ENCODE measurements at regions not wholly inside any gene's neighbourhood (a gene's known extent, or its start where the extent isn't known, plus 50 kb on each side); places are given as distances from the start of the nearest gene placed in this dataset.

DNA sequence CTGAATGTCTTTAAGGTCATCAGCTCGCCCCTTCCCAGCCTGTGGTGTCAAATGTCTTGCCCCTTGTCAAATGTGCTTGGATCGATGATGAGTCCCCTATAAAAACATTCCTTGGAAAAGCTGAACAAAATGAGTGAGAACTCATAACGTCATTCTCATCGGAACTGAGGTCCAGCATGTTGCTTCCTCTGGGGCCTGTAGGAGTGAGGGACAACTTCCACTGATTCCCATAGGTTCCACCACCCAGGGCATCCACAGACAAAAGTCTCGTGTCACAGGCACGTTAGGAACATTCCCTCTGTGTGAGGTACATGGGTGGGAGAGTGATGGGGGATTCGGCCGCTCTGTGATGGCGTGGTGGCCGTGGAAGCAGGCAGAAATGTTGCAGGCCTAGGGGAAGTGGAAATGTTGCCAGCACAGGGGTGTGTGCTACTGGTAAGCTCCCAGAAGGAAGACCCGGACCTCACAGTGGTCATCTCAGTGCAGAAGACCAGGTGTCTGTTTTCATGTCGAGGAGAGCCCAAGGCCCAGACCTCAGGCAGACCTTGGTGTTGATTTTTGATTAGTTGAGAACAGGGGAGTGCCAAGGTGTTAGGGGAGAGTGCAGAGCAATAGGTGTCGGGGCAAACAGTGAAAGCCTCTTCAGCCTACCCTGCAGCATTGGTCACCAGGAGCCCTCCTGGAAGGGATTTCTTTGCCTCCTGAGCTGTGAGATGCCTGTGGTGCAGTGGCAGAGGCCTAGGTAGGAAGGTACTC lies 96.8 kb downstream of the SNRPN start:
- H3K27me3 ChIP-seq (ENCODE audit: control insufficient read depth, insufficient read depth, low read length) = no peaks in the 10 kb centered on the region
- H3K9me3 ChIP-seq (ENCODE audit: control insufficient read depth, insufficient read depth, low read length) = peaks cover 83% of the 10 kb centered on the region
- no peak overlapping the region for H3K9ac ChIP-seq (ENCODE audit: low read depth, low read length)
- H3K36me3 ChIP-seq (ENCODE audit: control insufficient read depth, insufficient read depth, low read length) = peaks cover 98% of the 10 kb centered on the region
- no peak overlapping the region for H3K4me3 ChIP-seq (ENCODE audit: low read depth, low read length)
- H3K4me1 ChIP-seq (ENCODE audit: control insufficient read depth, insufficient read depth, low read length) = no peaks in the 10 kb centered on the region
- H3K27ac ChIP-seq (ENCODE audit: low read depth, low read length) = no peak overlapping the region

DNA sequence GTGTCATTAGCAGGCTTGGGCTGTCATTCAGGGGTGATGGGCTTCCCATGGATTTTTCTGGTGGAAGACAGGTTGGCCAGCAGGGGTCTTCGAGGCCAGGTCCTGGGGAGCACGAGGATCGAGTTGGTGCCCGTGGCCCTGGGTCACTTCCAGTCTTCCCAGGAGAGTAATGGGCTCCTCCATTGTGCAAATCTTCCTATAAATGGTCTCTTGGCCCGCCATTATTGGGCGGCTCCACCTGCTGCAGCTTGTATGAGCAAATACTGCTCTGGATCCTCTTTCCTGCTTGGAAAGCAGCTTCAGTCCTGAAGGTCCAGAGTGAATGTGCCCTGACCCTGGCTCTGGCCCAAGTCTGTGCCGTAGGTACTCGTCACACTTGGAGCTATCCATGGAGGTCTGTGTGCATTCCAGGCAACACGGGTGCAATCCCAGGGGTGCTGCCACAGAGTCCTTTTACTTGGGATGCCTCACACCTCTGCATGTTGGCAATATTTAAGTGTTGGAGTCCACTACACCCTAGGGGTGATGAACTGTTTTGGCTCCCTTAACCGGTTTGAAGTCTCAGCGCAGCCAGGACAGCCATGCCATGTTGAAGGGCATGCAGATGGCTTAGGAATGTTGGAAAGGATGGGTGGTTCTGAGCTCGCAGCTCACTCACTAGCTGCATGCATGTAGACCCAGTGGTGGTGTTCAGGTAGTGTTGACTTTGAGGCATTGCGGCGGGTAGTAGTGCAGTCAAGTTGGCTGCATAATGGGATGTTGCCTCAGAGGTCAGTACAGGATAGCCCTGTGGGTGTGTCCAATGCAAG lies 97.6 kb downstream of the SNRPN start:
- Histone ChIP-seq H3K36me3 (ENCODE audit: control insufficient read depth, insufficient read depth, low read length) (peaks cover 98% of the 10 kb centered on the region), H3K27ac (ENCODE audit: low read depth, low read length) (no peak overlapping the region), H3K4me1 (ENCODE audit: control insufficient read depth, insufficient read depth, low read length) (no peaks in the 10 kb centered on the region), H3K9me3 (ENCODE audit: control insufficient read depth, insufficient read depth, low read length) (peaks cover 77% of the 10 kb centered on the region), H3K4me3 (ENCODE audit: low read depth, low read length) (no peak overlapping the region), H3K9ac (ENCODE audit: low read depth, low read length) (no peak overlapping the region), H3K27me3 (ENCODE audit: control insufficient read depth, insufficient read depth, low read length) (no peaks in the 10 kb centered on the region)

DNA sequence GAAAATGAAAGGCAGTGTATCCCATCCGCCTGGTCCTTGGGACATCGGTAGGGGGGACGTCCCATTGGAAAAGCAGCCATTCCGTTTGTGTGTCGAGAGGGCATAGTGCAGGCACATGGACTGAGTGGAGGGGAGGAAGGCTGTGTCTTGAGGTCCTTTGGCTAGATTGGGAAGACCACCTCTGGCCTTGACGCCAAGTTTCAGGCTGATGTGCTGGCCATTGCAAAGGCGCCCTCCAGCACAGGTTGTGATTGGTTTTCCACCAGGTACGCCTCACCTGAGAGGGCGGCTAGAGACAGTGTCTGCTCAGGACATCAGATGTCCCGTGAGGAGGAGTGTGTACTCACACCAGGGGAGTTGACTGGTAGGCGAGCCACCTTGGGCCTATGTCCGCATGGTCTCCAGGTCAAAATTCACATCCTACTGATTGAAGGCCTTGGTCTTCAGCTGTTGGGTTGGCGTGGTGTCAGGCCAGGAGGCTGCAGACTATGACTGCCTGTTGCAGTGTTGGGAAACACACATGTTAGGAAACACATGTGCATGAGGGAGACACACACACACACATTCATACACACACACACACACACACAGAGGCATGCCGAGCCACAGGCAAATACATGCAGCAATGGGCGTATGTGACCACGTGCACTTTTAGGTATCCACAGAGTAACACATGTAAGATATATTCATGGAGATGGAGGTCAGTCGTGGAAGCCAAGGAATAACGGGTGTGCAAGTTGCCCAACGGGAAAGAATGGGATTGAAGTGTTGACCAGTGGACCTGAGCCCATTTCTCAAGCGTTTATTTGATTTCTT lies 98.4 kb downstream of the SNRPN start:
- no peak overlapping the region for H3K9ac ChIP-seq (ENCODE audit: low read depth, low read length)
- no peaks in the 10 kb centered on the region for H3K4me1 ChIP-seq (ENCODE audit: control insufficient read depth, insufficient read depth, low read length)
- H3K9me3 ChIP-seq (ENCODE audit: control insufficient read depth, insufficient read depth, low read length) = peaks cover 77% of the 10 kb centered on the region
- H3K27ac ChIP-seq (ENCODE audit: low read depth, low read length) = no peak overlapping the region
- H3K27me3 ChIP-seq (ENCODE audit: control insufficient read depth, insufficient read depth, low read length) = no peaks in the 10 kb centered on the region
- no peak overlapping the region for H3K4me3 ChIP-seq (ENCODE audit: low read depth, low read length)
- H3K36me3 ChIP-seq (ENCODE audit: control insufficient read depth, insufficient read depth, low read length) = peaks cover 98% of the 10 kb centered on the region

DNA sequence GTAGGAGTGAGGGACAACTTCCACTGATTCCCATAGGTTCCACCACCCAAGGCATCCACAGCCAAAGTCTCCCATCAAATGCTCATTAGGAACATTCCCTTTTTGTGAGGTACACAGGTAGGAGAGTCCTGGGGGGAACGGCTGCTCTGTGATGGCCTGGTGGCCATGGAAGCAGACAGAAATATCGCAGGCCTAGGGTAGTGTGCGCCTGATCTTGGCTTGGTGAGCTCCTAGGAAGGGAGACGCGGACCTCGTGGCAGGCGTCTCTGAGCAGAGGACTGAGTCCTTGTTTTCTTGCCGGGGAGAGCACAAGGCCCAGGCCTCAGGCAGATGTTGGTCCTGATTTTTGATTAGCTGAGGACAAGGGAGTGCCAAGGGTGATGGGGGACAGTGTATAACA lies 99.5 kb downstream of the SNRPN start:
- no peaks in the 10 kb centered on the region for H3K4me1 ChIP-seq (ENCODE audit: control insufficient read depth, insufficient read depth, low read length)
- no peak overlapping the region for H3K27ac ChIP-seq (ENCODE audit: low read depth, low read length)
- H3K27me3 ChIP-seq (ENCODE audit: control insufficient read depth, insufficient read depth, low read length) = no peaks in the 10 kb centered on the region
- H3K36me3 ChIP-seq (ENCODE audit: control insufficient read depth, insufficient read depth, low read length) = peaks cover 100% of the 10 kb centered on the region
- no peak overlapping the region for H3K9ac ChIP-seq (ENCODE audit: low read depth, low read length)
- no peak overlapping the region for H3K4me3 ChIP-seq (ENCODE audit: low read depth, low read length)
- peaks cover 87% of the 10 kb centered on the region for H3K9me3 ChIP-seq (ENCODE audit: control insufficient read depth, insufficient read depth, low read length)

DNA sequence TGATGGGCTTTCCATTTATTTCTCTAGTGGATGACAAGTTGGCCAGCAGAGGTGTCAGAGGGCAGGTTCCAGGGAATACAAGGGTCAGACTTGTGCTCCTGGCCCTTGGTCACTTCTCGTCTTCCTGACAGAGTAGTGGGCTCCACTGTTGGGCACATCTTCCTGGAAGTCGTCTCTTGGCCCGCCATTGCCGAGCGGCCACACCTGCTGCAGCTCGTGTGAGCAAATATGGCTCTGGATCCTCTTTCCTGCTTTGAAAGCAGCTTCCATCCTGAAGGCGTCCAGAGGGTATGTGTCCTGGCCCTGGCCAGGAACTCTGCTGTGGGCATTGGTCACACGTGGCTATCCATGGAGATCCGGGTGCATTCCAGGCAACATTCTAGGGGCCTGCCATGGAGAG lies 100.2 kb downstream of the SNRPN start:
- Histone ChIP-seq H3K4me3 (ENCODE audit: low read depth, low read length) (no peak overlapping the region), H3K9me3 (ENCODE audit: control insufficient read depth, insufficient read depth, low read length) (peaks cover 87% of the 10 kb centered on the region), H3K4me1 (ENCODE audit: control insufficient read depth, insufficient read depth, low read length) (no peaks in the 10 kb centered on the region), H3K36me3 (ENCODE audit: control insufficient read depth, insufficient read depth, low read length) (peaks cover 100% of the 10 kb centered on the region), H3K9ac (ENCODE audit: low read depth, low read length) (no peak overlapping the region), H3K27ac (ENCODE audit: low read depth, low read length) (no peak overlapping the region), H3K27me3 (ENCODE audit: control insufficient read depth, insufficient read depth, low read length) (no peaks in the 10 kb centered on the region)

DNA sequence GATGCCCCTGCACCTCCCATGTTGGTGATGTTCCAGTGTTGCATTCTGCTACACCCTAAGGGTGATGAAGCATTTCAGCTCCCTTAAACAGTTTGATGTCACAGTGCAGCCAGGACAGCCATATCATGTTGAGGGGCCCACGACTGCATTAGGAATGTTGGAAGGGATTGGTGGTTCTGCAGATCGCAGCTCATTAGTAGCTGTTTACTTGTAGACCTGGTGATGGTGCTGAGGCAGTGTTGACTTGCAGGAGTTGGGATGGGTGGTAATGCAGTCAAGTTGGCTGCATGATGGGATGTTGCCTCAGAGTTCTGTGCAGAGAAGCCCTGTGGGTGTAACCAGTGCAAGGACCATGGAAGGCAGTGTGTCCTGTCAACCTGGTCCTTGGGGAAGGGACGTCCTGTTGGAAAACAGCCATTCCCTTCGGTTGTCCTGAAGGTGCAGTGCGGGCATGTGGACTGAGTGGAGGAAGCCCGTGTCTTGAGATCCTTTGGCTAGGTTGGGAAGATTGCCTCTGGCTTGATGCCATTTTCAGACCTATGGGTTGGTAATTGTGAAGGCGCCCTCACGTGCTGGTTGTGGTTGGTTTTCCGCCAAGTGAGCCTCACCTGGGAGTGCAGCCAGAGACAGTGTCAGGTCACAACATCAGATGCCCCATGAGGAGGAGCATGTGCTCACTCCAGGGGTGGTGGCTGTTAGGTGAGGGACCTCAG lies 100.7 kb downstream of the SNRPN start:
- H3K27me3 ChIP-seq (ENCODE audit: control insufficient read depth, insufficient read depth, low read length) = no peaks in the 10 kb centered on the region
- H3K4me1 ChIP-seq (ENCODE audit: control insufficient read depth, insufficient read depth, low read length) = no peaks in the 10 kb centered on the region
- H3K27ac ChIP-seq (ENCODE audit: low read depth, low read length) = no peak overlapping the region
- no peak overlapping the region for H3K9ac ChIP-seq (ENCODE audit: low read depth, low read length)
- peaks cover 83% of the 10 kb centered on the region for H3K9me3 ChIP-seq (ENCODE audit: control insufficient read depth, insufficient read depth, low read length)
- peaks cover 100% of the 10 kb centered on the region for H3K36me3 ChIP-seq (ENCODE audit: control insufficient read depth, insufficient read depth, low read length)
- no peak overlapping the region for H3K4me3 ChIP-seq (ENCODE audit: low read depth, low read length)

DNA sequence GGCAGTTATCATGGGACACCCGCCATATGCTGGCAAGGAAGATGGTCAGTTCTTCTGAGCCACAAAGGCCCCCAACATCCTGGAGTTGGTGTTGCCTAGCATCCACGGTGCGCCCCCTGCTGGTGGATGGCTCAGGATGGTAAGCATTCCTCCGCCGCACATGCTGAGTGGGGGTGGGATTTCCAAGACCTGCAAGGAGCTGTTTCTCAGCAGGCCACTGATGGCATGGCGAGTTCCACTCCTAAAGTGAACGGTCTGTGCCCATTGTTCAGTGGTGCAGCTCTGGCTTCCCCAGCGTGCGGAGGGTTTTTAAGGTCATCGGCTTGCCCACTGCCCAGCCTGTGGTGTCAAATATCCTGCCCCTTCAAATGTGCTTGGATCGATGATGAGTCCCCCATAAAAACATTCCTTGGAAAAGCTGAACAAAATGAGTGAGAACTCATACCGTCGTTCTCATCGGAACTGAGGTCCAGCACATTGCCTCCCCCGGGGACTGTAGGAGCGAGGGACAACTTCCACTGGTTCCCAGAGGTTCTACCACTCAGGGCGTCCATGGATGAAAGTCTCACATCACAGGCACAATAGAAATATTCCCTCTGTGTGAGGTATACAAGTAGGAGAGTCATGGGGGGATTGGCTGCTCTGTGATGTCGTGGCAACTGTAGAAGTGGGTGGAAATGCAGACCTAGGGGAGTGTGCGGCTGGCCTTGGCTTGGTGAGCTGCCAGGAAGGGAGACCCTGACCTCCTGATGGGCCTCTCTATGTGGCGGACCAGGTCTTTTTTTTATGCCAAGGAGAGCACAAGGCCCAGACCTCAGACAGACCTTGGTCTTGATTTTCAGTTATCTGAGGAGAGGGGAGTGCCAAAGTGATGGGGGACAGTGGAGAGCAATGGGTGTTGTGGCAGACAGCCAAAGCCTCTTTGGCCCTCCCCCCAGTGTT lies 102.0 kb downstream of the SNRPN start:
- Histone ChIP-seq H3K9ac (ENCODE audit: low read depth, low read length) (no peak overlapping the region), H3K27me3 (ENCODE audit: control insufficient read depth, insufficient read depth, low read length) (no peaks in the 10 kb centered on the region), H3K4me1 (ENCODE audit: control insufficient read depth, insufficient read depth, low read length) (no peaks in the 10 kb centered on the region), H3K36me3 (ENCODE audit: control insufficient read depth, insufficient read depth, low read length) (peaks cover 100% of the 10 kb centered on the region), H3K9me3 (ENCODE audit: control insufficient read depth, insufficient read depth, low read length) (peaks cover 84% of the 10 kb centered on the region), H3K27ac (ENCODE audit: low read depth, low read length) (no peak overlapping the region), H3K4me3 (ENCODE audit: low read depth, low read length) (no peak overlapping the region)

DNA sequence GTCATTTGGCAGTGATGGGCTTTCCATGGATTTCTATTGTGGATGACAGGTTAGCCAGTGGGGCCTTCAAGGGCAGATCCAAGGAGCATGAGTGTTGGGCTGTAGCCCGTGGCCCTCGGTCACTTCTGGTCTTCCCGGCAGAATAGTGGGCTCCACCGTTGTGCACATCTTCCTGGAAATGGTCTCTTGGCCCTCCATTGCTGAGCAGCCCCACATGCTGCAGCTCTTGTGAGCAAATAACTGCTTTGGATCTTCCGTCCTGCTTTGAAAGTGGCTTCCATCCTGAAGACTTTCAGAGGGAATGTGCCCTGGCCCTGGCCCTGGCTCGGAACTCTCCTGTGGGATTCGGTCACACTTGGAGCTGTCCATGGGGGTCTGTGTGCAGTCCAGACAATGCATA lies 102.8 kb downstream of the SNRPN start:
- Histone ChIP-seq H3K27me3 (ENCODE audit: control insufficient read depth, insufficient read depth, low read length) (no peaks in the 10 kb centered on the region), H3K4me1 (ENCODE audit: control insufficient read depth, insufficient read depth, low read length) (no peaks in the 10 kb centered on the region), H3K36me3 (ENCODE audit: control insufficient read depth, insufficient read depth, low read length) (peaks cover 100% of the 10 kb centered on the region), H3K9me3 (ENCODE audit: control insufficient read depth, insufficient read depth, low read length) (peaks cover 83% of the 10 kb centered on the region), H3K4me3 (ENCODE audit: low read depth, low read length) (no peak overlapping the region), H3K27ac (ENCODE audit: low read depth, low read length) (no peak overlapping the region), H3K9ac (ENCODE audit: low read depth, low read length) (no peak overlapping the region)

DNA sequence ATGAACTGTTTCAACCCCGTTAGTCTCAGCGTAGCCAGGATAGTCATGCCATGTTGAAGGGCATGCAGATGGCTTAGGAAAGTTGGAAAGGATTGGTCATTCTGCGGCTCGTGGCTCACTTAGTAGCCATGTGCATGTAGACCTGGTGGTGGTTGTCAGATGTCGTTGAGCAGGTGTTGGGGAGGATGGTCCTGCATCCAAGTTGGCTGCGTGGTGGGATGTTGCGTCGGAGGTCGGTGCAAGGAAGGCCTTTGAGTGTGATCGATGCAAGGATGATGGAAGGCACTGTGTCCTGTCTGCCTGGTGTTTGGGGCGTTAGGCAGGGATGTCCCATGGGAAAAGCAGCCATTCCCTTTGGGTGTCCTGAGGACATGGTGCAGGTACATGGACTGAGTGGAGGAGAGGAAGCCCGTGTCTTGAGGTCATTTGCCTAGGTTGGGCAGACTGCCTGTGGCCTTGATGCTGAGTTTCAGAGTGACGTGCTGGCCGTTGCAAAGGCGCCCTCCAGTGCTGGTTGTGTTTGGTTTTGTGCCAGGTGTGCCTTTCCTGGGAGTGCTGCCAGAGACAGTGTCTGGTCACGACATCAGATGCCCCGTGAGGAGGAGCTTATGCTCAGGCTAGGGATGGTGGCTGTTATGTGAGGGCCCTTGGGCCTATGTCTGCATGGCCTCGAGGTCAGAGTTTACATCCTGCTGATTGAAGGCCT lies 103.4 kb downstream of the SNRPN start:
- peaks cover 100% of the 10 kb centered on the region for H3K36me3 ChIP-seq (ENCODE audit: control insufficient read depth, insufficient read depth, low read length)
- peaks cover 83% of the 10 kb centered on the region for H3K9me3 ChIP-seq (ENCODE audit: control insufficient read depth, insufficient read depth, low read length)
- H3K4me3 ChIP-seq (ENCODE audit: low read depth, low read length) = no peak overlapping the region
- H3K27ac ChIP-seq (ENCODE audit: low read depth, low read length) = no peak overlapping the region
- H3K9ac ChIP-seq (ENCODE audit: low read depth, low read length) = no peak overlapping the region
- no peaks in the 10 kb centered on the region for H3K27me3 ChIP-seq (ENCODE audit: control insufficient read depth, insufficient read depth, low read length)
- no peaks in the 10 kb centered on the region for H3K4me1 ChIP-seq (ENCODE audit: control insufficient read depth, insufficient read depth, low read length)

Data from HUES48 (cell line).